ENCODE measurements at regions not wholly inside any gene's neighbourhood (a gene's known extent, or its start where the extent isn't known, plus 50 kb on each side); places are given as distances from the start of the nearest gene placed in this dataset.
"Not testable (repeated sequence)": the region's sequence is repeated elsewhere in the genome, so short reads cannot be mapped to it uniquely, and the experiment has no call there.

DNA sequence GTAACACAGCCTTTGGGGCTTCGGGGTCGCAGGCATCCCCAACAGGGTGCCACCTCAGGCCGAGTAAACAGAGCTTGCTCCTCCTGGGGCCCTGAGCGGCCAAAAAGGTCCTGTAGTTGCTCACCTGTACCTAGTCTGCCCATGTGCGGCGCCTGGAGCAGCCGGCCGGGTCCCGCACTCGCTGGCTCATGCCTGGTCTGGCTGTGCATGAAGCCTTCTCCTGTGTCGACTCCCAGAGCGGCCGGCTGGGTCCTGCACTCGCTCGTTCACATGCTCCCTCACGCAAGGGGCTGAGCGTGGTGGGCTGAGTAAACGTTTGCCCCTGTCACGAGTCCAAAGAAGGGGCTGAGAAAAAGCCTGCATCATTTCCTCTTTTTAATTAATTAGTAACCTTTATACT, 162.4 kb upstream of the TUT7 start:
- DNase-seq: no peak

DNA sequence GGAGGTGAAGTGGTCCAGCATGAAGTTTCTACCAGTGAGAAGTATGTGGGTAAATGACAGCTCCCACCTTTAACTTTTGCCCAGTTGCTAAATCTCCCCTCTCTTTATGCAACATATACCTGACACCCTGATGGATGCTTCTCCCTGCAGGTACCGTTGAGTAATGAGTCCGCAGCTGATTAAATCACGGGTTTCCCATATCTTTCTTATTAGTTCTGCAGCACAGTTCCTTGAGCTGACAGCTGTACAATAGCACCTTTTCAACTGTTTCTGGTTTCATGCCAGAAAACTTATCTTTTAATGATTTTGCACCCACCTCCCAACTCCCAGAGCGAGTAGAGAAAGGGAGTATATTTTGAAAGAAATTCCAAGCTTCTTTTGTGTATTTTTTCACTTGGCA, 161.0 kb upstream of the TUT7 start:
- DNase-seq: no peak

DNA sequence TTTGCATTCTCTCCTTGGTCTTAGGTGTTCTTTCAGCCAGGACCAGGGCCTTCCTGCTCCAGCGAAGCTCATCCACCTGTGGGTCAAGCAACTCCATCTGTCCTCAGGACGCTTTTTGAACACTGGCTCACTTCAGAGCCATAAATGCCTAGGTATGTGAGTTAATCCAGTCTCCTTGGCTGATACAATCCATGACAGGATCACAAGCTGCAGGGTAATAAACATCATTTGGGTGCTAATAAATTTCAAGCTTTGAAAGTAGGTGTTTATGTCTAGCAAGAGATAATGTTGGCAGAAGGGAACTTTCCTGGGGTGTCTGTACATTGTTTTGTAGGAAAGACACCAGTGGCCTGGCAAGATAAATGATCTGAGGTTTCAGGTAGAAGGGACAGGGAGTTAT, 159.2 kb upstream of the TUT7 start:
- no peak for DNase-seq

DNA sequence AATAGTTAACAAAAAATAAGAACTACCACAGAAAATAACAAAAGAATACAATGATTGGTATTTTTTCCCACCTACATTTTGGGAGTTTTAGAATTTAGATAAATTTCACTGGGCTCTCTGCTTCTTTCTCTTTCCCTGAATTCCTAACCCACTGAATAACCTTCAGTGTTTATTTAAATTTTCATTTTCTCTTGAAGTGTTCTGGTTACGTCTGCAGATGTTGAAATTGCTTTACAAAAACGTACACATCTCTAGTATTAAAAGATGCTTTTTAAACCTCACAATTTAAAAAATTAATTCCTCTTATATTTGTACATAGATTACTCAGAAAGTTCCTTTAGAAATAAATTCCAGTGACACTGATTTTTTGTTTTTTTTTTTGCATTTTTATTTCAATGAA, 158.7 kb upstream of the TUT7 start:
- no peak for DNase-seq

DNA sequence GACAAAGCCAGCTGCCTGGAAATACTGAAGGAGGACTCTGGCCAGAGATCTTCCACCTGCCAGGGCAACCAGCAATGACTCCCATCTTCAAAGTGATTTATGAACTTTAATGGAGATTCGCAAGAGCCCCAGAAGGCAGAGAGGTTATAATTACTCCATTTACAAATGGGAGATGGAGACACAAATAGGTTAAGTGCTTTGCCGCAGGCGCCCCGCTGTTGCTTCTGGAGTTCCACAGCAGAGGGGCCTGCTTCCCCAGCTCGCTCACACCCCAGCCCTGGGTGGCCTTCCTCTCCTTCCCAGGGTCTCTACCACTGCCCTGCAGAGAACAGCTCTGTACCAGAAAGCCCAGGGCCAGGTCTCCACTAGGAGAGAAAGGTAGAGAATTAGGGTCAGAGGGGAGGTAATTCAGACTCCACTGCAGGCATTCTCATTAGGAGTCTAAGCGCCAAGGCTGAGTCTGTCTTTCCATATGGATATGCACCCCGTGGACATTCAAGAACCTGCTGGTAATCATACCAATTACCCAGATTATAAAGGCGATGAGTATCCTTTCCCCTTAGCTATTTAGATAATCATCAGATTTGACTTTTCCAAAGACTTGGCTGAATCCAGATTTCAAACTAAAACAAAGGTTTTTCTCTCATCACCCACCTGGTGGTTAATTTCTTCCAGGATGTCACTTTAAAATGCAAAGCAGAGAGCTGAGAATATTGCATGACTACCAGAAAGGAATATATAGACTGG, 157.6 kb upstream of the TUT7 start:
- peak; percentile 42 for DNase-seq

DNA sequence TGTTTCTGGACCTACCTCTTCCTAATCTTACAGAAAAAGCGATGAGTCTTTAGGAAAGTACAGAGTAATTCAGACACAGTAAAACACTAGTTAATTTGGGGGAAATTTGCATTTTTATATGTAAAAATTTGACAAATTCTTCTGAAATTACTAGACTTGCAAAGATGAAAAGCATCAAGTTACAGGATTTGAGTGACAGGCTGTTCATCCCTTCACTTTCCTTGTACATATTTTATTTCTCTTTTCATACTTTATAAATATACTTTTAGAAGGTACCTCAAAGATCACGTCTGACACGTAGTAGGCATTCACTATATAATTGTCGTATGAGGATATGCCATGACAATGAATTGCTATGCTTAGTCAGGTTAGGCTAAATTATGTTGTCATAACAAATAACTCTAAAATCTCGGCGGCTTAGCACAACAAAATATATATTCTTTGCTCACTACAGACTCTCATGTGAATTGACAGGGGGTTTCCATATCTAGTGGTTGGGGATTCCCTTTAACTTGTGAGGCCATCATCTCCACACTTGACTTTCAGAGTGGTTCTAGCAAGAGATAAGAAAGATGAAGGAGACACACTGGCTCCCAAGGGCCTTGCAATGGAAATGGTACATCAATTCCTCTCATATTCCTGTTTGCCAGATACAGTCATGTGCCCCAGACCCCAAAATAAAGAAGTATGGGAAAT, 154.1 kb upstream of the TUT7 start:
- no peak for DNase-seq

DNA sequence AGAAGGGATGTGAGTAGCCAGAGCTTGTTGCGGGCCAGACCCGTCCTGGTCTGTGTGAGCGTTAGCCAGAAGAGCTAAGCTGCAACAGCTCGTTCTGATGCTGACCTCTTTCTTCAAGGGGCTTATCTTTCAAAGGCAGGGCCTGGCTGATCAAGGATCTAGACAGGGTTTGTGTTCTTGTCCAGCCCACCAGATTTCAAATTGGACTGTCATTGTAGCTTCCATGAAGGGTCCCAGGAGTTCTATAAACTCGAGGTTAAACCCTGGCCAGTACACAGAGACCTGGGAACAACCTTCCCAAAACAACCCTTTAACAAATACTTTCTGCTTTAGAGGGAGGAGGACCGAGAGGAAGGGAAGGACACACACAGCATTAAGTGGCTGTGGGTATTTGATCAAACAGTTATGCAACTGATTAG, 153.0 kb upstream of the TUT7 start:
- no peak for DNase-seq

DNA sequence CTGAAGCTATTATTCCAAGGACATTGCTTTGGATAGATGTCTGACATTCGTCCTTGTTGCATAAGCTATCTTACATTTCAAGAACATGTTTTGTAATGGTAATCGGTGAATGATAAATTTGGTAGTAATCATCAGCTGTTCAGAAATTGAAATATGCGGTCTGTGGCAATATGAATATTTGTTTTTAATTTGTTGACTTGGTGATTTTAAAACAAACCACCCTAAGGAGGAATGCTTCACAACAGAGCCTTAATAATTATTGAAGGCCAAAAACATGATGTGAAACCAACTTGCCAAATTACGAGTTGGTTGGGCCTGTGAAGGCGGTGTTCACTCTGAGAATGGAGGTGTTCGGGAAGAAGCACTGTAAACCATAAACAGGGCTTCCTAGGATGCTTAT, 149.7 kb upstream of the TUT7 start:
- DNase-seq: no peak

DNA sequence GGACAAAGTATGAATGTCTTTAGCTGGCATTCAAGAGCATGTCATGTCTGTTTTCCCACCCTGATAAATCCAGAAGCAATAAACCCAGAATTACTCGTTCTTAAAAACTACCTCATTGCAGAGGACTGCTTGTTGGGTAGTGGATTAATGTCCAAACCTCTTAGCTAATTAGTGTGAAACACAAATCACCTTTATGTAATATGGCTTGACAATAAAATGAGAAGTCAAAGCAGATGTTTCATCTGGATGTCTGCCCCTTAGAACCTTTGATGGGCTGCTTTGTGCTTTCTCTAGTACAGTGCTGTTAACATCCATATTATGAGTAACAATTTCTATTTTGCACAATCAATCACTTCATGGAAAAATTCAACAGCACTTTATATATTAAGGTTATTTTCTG, 149.1 kb upstream of the TUT7 start:
- no peak for DNase-seq

DNA sequence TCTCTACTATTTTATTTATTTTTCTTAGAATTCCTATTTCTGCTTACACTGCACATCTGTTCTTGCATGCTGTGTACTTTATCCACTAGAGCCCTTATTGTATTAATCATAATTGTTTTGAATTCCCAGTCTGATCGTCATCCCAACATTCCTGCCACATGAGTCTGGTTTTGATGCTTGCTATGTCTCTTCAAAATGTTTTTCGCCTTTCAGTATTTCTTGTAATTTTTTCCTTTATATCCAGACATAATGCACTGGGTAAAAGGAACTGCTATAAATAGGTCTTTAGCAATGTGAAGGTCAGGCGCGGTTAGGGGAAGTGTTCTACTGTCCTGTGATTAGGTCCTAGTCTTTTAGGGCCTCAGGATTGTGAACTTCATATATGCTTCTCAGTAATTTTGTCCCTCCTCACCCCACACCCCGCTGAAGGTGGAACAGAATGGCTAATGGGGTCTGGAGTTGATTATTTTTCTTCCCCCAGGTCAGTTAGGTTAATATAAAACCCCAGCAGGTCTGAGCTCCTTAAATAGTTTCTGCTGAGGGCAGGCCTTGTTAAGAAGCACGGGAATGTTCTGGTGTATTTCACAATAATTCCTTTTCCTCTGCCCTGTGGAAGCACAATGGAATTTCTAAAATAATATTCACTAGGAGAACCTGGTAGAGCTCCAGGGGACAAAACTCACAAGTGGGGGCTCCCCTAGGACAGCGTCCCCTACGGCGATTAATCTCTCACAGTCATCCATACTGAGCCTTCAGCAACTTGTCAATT, 146.6 kb upstream of the TUT7 start:
- no peak for DNase-seq

DNA sequence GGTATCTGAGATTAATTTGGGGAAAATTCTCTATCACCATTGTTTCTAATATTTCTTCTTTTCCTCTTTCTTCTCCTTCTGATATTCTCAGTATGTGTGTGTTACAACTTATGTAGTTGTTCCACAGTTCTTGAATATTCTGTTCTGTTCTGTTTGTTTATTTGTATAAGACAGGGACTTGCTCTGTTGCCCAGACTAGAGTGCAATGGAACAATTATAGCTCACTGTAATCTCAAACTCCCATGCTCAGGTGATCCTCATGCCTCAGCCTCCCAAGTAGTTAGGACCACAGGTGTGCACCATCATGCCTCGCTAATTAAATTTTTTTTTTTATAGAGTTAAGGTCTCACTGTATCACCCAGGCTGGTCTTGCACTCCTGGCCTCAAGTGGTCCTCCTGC, 145.8 kb upstream of the TUT7 start:
- no peak for DNase-seq

DNA sequence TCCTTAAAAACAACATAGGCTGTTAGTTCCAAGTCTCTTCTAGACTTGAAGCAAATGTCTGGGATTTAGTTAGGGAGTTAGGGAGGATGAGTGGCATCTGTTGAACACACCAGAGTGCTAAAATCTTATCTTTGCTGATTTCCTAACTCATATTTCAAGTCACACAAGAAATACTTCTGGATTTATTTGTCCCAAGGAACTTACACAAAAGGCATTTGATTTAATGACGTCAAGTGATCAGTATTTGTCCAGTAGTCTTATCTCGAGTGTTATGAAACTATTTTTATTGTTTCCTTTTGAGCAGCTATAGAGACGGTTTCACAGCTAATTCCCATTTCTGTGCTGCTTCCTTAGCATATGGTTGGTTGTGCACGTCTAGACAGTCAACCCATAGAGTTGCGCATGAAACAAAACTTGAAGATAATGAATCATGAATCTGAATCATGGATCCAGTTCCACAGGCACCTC, 140.5 kb upstream of the TUT7 start:
- DNase-seq: no peak

DNA sequence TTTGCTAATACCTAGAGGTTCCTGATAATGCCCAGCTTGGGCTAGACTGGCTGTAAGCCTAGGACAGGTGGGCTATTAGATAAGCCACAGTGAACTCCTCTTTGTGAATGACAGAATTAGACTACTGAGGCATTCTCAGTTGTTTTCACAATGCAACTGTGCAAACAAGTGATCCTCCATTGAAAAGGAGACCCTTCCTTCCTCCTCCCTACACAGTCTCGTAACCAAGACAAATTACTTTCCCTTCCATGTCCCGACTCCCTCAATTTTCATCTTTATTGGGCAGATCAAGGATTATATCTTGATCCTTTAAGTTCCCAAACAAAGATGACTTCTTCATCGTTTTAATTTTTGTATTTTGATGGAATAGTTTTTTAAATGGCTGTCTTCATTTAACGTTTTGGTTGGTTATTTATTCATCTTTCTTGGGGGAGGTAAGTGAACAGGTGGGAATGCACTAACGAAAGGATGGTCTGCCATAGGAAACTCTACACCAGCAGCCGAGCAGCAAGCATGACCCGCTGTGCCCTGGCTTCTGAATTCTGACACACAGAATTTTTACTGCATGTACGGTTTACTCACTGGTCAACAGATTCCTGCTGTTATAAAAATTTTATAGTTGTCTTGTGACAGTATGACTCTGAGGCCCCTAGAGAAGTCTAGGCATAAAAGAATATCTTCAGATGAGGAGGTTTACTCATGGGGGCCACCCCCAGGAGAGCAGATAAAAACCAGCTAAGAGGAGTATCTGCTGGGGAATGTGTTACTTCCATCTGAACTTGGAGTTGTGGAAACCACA, 137.5 kb upstream of the TUT7 start:
- no peak for DNase-seq

DNA sequence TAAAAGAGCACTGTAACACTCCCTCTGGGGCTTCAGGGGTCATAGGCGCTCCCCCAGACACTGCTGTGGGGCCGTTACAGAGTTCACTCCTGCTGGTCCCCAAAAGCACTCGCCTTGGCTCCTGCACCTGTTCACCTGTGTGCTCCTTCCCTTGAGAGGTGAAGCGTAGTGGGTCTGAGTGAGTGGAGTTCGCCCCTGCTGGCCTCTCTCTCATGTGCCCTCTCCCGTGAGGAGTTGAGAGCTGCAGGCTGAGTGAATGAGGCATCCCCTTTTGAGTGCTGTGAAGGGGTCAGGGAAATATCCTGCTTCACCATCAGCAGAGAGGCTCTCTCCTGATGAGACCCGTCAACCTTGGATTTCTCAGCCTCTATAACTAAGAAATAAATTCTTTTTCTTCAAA, 134.6 kb upstream of the TUT7 start:
- DNase-seq: no peak

DNA sequence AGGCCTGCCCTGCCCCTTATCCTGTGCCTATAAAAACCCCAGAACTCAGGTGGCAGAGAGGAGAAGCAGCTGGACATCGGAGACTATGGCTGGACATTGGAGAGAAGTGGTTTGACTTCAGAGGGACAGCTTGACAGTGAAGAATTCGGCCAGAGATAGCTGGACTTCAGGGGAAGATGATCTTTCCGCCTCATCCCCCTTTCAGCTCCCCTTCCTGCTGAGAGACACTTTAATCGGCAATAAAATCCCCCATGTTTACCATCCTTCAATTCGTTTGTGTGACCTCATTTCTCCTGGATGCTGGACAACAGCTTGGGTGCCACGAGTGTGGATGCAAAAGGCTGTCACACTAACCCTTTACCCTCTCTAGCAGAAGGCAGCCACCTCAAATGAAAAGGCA, 134.1 kb upstream of the TUT7 start:
- no peak for DNase-seq

DNA sequence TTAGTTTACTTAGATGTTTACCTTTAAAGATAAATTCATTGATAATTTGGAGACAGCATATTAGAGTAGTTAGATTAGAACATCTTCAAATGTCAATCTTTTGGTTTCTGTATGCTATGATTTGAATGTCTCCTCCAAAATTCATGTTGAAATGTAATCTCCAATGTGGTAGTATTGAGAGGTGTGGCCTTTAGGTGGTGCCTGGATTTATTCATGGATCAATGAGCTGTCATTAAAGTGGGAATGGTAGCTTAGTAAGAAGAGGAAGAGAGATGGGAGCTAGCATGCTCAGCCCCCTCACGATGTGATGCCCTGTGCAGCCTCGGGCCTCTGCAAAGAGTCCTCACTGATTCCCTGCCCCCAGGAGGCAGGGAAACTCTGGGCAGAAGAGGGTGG, 133.6 kb upstream of the TUT7 start:
- no peak for DNase-seq

DNA sequence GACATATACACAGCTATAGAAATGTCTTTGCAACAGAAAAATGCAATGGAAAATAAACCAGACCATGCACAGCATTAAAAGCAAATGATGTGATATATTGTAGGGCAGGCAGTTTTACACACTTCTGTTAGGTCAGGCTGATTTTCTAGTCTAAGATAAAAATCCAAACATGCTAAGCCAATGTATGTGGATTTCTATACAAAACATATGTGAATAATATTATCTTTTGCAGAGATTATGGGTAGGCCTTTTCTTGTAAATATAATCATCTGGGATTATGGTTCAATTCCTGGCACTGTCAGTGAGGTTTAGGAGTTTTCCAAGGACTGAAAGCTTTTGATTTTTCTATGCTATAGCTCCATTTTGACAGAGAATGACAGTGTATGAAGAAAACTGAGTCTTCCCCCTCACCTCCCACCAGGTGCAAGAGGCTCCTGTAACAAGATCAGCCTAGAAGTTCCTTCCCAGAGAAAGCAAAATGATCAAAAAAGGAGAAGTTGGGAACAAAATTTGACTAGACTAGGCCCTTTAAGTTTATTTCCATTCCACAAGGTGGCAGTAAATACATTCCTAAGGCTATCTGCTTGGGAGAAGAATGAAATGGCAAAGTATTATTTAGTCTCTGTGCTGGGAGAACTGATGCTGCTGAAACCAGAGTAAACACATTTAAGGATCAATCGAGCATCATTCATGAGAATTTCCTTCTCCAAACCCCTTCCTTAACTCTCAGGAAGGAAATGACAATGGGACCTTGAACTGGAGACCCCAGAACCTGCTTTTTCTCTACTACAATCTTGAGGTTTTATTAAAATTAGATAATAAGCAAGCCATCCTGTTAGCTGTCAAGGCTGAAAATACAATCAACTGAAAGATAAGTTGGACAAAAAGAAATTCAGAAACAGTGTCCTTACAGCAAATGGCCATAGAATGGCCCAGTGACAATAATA, 133.0 kb upstream of the TUT7 start:
- peak; percentile 63 for DNase-seq

DNA sequence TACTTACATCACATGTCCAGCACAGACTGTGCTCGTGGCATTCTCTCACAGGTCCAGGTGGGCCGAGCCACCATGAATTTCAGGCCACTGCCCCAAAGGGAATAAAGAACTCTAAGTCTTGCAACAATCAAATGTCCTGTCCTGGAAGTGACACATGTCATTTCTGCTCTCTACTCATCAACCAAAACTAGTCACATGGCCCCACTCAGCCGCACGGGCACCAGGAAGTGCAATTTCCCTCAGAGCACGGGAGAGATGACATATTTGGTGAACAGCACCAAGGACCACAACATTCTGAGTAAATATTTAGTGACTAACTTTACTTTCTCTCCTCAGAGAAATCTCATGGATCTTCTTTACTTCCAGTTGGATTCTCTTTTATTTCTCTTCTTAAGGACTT, 131.1 kb upstream of the TUT7 start:
- no peak for DNase-seq

DNA sequence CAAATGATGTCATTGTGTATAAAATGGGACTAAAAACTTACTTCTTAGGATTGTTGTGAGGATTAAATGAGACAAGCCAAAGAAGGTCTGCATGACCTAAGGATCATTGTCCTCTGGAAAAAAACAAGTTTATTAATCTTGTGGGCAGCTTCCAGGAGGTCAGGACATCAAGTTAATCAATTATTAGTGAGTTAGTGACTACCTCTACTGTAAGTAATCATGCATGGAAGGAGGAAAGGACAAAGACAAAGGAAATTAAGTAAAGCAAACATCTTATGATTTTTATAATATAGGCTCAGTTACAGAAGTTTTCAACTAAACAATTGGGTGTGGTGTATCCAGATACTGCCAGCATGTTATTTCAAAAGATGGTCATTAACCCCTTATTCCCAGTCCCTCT, 129.3 kb upstream of the TUT7 start:
- DNase-seq: no peak

DNA sequence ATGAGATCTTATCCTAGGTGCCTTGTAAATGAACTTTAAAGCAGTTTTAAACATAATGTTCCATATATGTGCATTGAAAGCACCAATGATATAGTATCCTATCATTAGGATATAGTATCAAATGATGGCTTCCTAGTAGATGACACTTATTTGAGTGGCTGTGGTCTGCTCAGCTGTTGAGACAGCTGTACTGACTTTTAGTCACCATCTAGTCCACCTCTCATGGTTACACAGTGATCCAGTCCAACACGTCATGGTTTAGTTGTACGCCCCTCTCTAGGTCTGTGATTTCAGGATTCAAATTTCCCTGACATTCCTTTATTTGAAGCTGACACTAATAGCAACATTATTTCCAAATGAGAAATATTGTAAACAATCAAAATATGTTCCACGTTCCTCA, 127.3 kb upstream of the TUT7 start:
- DNase-seq: no peak

DNA sequence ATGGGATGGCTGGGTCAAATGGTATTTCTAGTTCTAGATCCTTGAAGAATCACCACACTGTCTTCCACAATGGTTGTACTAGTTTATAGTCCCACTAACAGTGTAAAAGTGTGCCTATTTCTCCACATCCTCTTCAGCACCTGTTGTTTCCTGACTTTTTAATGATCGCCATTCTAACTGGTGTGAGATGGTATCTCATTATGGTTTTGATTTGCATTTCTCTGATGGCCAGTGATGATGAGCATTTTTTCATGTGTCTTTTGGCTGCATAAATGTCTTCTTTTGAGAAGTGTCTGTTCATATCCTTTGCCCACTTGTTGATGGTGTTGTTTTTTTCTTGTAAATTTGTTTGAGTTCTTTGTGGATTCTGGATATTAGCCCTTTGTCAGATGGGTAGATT, 121.0 kb upstream of the TUT7 start:
- DNase-seq: not testable (repeated sequence)

Data from retina (tissue), 1 donor.